Ascending aorta (tissue), 2 donors: ENCODE measurements at regions not wholly inside any gene's neighbourhood (a gene's known extent, or its start where the extent isn't known, plus 50 kb on each side); places are given as distances from the start of the nearest gene placed in this dataset.

Source experiments
- DNase-seq, 2 donors: peaks; one replicate each; pipeline ENCODE4 v3.0.0-alpha.2; 2019; ENCODE audit warnings: low spot score in 2 of 2
- H3K27ac ChIP-seq, 2 donors: fragments of 200-600 bp; sonication (generic); one replicate each; pipeline ENCODE4 v1.5.1; 2016 to 2017; ENCODE audit warnings: mild to moderate bottlenecking in 1 of 2
- H3K27me3 ChIP-seq: fragments of 200-600 bp; sonication (generic); one replicate; pipeline ENCODE4 v1.5.1; 2017
- H3K36me3 ChIP-seq, 2 donors: fragments of 200-600 bp; sonication (generic); one replicate each; pipeline ENCODE4 v1.5.1; 2016
- H3K4me1 ChIP-seq, 2 donors: fragments of 200-600 bp; sonication (generic); one replicate each; pipeline ENCODE4 v1.5.1; 2016 to 2017; ENCODE audit warnings: mild to moderate bottlenecking in 1 of 2
- H3K4me3 ChIP-seq, 2 donors: fragments of 200-600 bp; sonication (generic); one replicate each; pipeline ENCODE4 v1.5.1; 2016 to 2017; ENCODE audit warnings: mild to moderate bottlenecking in 1 of 2
- H3K9me3 ChIP-seq, 2 donors: fragments of 200-600 bp; sonication (generic); one replicate each; pipeline ENCODE4 v1.5.1; 2016
- CTCF ChIP-seq, 3 experiments: fragments of 200-600 bp in 2 of 3; fragments of 450-650 bp in 1 of 3; sonication (generic) in 2 of 3; IDR thresholded peaks; one replicate each; pipeline ENCODE4 v1.5.1; 2016 to 2019; ENCODE audit warnings: antibody characterized with exemption in 3 of 3, mild to moderate bottlenecking in 1 of 3, moderate library complexity in 1 of 3
- intact Hi-C: fragments of 100-400 bp; cut with DNase I; formaldehyde crosslinking; loops from one replicate; pipeline ENCODE4 v1.15.1; 2023

- H3K27me3 ChIP-seq: no peaks in the 10 kb centered on the region
- H3K4me1 ChIP-seq: no peaks in the 10 kb centered on the region
- H3K9me3 ChIP-seq: no peaks in the 10 kb centered on the region
- TF ChIP-seq CTCF (IDR thresholded peaks at IDR 0.05): no peak
- no peak overlapping the region for H3K4me3 ChIP-seq
- no peaks in the 10 kb centered on the region for H3K36me3 ChIP-seq
- H3K27ac ChIP-seq: no peak overlapping the region
- intact Hi-C loops: no loop called here
- DNase-seq: no peak
Observed at GRCh38 chr13:74819549-74819948, 662.4 kb downstream of the TBC1D4 start.

GRCh38 chr13:74816737-74817136 lies 665.2 kb downstream of the TBC1D4 start:
- Histone ChIP-seq H3K9me3 (no peaks in the 10 kb centered on the region), H3K36me3 (no peaks in the 10 kb centered on the region), H3K4me3 (no peak overlapping the region), H3K27ac (no peak overlapping the region), H3K27me3 (no peaks in the 10 kb centered on the region), H3K4me1 (no peaks in the 10 kb centered on the region)
- TF ChIP-seq CTCF (IDR thresholded peaks at IDR 0.05): no peak
- intact Hi-C loops: no loop called here
- DNase-seq: no peak

GRCh38 chr13:74796157-74796556 lies 662.0 kb upstream of the KLF12 start:
- Histone ChIP-seq H3K36me3 (no peaks in the 10 kb centered on the region), H3K4me1 (no peaks in the 10 kb centered on the region), H3K4me3 (no peak overlapping the region), H3K27me3 (no peaks in the 10 kb centered on the region), H3K9me3 (no peaks in the 10 kb centered on the region), H3K27ac (no peak overlapping the region)
- no peak for TF ChIP-seq CTCF (IDR thresholded peaks at IDR 0.05)
- intact Hi-C loops: no loop called here
- DNase-seq: no peak

GRCh38 chr13:74795526-74795925 lies 661.3 kb upstream of the KLF12 start:
- Histone ChIP-seq H3K36me3 (no peaks in the 10 kb centered on the region), H3K27ac (no peak overlapping the region), H3K27me3 (no peaks in the 10 kb centered on the region), H3K4me1 (no peaks in the 10 kb centered on the region), H3K4me3 (no peak overlapping the region), H3K9me3 (no peaks in the 10 kb centered on the region)
- intact Hi-C loops: no loop called here
- no peak for TF ChIP-seq CTCF (IDR thresholded peaks at IDR 0.05)
- no peak for DNase-seq

- Histone ChIP-seq H3K27me3 (no peaks in the 10 kb centered on the region), H3K27ac (no peak overlapping the region), H3K4me1 (no peaks in the 10 kb centered on the region), H3K4me3 (no peak overlapping the region), H3K36me3 (no peaks in the 10 kb centered on the region), H3K9me3 (no peaks in the 10 kb centered on the region)
- TF ChIP-seq CTCF (IDR thresholded peaks at IDR 0.05): no peak
- no peak for DNase-seq
- intact Hi-C loops: no loop called here
Observed at GRCh38 chr13:74794582-74794981, 660.4 kb upstream of the KLF12 start.

- Histone ChIP-seq H3K4me1 (no peaks in the 10 kb centered on the region), H3K27me3 (no peaks in the 10 kb centered on the region), H3K36me3 (no peaks in the 10 kb centered on the region), H3K27ac (no peak overlapping the region), H3K4me3 (no peak overlapping the region), H3K9me3 (no peaks in the 10 kb centered on the region)
- no peak for DNase-seq
- TF ChIP-seq CTCF (IDR thresholded peaks at IDR 0.05): no peak
- intact Hi-C loops: no loop called here
Observed at GRCh38 chr13:74794147-74794546, 659.9 kb upstream of the KLF12 start.
